ENCODE measurements at regions not wholly inside any gene's neighbourhood (a gene's known extent, or its start where the extent isn't known, plus 50 kb on each side); places are given as distances from the start of the nearest gene placed in this dataset.

DNA sequence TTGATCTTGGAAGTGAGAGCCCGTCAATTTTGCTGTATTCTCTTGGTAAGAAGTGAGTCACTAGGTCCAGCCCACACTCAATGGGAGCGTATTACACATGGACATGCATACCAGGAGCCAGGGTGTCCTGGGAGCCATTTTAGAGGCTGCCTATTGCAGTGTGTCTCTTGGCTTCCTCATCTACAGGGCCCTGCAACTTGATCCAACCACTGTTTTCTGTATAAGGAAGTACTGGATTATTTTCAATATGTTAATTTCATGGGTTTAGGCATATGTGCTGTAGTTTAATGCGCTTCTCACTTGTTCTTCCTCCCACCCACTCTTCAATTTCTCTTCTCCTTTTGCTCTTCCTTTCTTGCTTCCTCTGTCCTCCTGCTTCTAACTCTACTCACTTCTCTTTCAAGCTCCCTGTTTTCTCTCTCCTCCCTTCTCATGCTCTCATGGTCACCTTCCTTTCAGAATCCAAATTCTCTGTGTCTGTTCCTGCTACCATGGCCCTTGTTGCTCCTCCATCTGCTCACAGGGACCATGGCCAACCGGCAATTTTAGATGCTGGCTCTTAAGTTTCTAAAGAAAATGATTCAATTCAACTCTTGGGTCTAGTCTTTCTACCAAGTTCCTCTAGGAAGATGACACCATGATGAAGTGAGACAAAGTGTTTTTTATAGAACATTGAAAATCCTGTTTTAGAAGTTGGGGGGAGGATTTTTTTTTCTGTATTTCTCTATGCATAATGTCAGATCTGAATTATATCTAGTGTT lies 152.0 kb upstream of the ZEB2 start:
- ATAC-seq (peak; percentile 73), DNase-seq (no peak)
- TF ChIP-seq CTCF (IDR thresholded peaks at IDR 0.05), result no peak
- H3K27ac ChIP-seq, result peak overlapping the region in 1 of 2 donors; percentile 78
- H3K9me3 ChIP-seq, result no peaks in the 10 kb centered on the region
- H3K4me1 ChIP-seq, result peaks cover 0 to 10% of the 10 kb centered on the region in 2 donors
- intact Hi-C loops (cut with DNase I), result no loop called here
- H3K27me3 ChIP-seq, result no peaks in the 10 kb centered on the region
- H3K36me3 ChIP-seq, result no peaks in the 10 kb centered on the region
- H3K4me3 ChIP-seq, result no peak overlapping the region

- Histone ChIP-seq H3K4me3 (no peak overlapping the region), H3K4me1 (peaks cover 0 to 19% of the 10 kb centered on the region in 2 donors), H3K27me3 (no peaks in the 10 kb centered on the region), H3K36me3 (no peaks in the 10 kb centered on the region), H3K27ac (peak overlapping the region in 1 of 2 donors; percentile 78), H3K9me3 (no peaks in the 10 kb centered on the region)
- no peak for TF ChIP-seq CTCF (IDR thresholded peaks at IDR 0.05)
- intact Hi-C loops (cut with DNase I), result no loop called here
- ATAC-seq (no peak), DNase-seq (no peak)
These were observed 150.8 kb upstream of the ZEB2 start for GRCh38 chr2:144670738-144671137.

DNA sequence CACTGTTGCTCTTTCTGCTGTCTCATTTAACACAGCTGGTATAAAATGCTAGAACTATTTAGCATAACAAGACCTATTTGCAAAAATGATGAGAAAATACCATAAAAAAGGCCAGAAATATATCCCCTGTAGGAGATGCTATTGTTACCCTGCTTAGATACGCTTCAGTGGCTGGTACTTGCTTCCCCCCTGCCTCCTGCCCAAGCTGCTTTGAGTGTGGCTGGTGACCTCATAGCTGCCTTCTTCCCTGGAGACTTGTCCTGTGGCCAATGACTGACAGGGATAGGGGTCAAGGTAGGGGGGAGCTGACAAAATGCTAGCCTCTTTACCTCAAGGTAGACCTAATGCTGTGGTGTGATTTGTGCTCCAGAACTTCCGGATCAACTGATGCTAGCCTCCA lies 150.2 kb upstream of the ZEB2 start:
- Histone ChIP-seq H3K27ac (no peak overlapping the region), H3K27me3 (no peaks in the 10 kb centered on the region), H3K9me3 (no peaks in the 10 kb centered on the region), H3K36me3 (no peaks in the 10 kb centered on the region), H3K4me1 (peaks cover 0 to 21% of the 10 kb centered on the region in 2 donors), H3K4me3 (no peak overlapping the region)
- TF ChIP-seq CTCF (IDR thresholded peaks at IDR 0.05), result no peak
- ATAC-seq (no peak), DNase-seq (no peak)
- intact Hi-C loops (cut with DNase I), result no loop called here

DNA sequence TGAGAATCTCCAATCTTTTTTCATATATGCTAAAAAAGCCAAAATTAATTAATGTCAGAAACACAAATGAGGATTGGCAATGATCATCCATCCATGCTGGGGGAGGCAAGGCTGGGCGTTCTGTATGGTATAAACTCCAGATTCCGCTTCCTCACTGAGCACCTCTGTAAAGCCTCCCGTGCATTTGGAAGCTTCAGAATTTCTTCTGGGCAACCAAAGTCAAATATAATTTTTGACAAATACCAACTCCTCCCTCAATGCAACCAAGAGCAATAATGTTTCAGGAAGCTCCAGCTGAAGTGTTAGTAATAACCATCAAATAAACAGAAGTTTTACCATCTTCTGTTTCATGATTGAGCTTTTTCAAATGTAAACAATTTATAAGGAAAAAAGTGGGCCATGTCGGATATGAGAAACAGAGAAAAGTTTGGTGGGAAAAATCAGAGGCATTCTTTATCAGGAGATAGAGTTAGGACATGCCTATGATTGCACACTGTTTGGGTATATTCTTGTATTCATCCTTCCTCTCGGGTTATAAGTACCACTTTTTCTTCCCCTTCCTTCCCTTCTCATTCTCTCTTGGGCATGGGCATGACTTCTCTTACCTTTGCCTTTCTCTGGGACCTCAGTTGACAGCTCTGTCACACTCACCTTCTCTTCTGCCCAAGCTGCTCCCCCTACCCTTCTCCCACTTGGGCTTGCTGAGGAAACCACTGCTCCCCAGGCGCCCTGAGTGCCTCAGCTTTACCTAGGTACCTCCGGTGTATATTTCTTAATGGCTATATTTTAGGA lies 149.5 kb upstream of the ZEB2 start:
- ATAC-seq (no peak), DNase-seq (no peak)
- H3K36me3 ChIP-seq, result no peaks in the 10 kb centered on the region
- H3K4me3 ChIP-seq, result no peak overlapping the region
- intact Hi-C loops (cut with DNase I), result no loop called here
- no peaks in the 10 kb centered on the region for H3K9me3 ChIP-seq
- no peak for TF ChIP-seq CTCF (IDR thresholded peaks at IDR 0.05)
- H3K4me1 ChIP-seq, result peaks cover 0 to 21% of the 10 kb centered on the region in 2 donors
- no peaks in the 10 kb centered on the region for H3K27me3 ChIP-seq
- H3K27ac ChIP-seq, result no peak overlapping the region

GRCh38 chr2:144668493-144669110 lies 148.7 kb upstream of the ZEB2 start:
- no peak for ATAC-seq
- Histone ChIP-seq H3K36me3 (no peaks in the 10 kb centered on the region), H3K4me3 (no peak overlapping the region), H3K27ac (no peak overlapping the region), H3K9me3 (no peaks in the 10 kb centered on the region), H3K4me1 (peaks cover 0 to 26% of the 10 kb centered on the region in 2 donors), H3K27me3 (no peaks in the 10 kb centered on the region)
- intact Hi-C loops (cut with DNase I), result no loop called here
- DNase-seq, result no peak
- no peak for TF ChIP-seq CTCF (IDR thresholded peaks at IDR 0.05)

Data from left lung (tissue), 4 donors.